GM12872 (cell line): ENCODE measurements at regions not wholly inside any gene's neighbourhood (a gene's known extent, or its start where the extent isn't known, plus 50 kb on each side); places are given as distances from the start of the nearest gene placed in this dataset.

Experiments used
- CTCF ChIP-seq: IDR thresholded peaks from 3 replicates; pipeline ENCODE4 v1.5.1; 2011; ENCODE audit warnings: low read depth, mild to moderate bottlenecking, low read length, moderate library complexity; ENCODE audit not compliant: insufficient read depth

DNA sequence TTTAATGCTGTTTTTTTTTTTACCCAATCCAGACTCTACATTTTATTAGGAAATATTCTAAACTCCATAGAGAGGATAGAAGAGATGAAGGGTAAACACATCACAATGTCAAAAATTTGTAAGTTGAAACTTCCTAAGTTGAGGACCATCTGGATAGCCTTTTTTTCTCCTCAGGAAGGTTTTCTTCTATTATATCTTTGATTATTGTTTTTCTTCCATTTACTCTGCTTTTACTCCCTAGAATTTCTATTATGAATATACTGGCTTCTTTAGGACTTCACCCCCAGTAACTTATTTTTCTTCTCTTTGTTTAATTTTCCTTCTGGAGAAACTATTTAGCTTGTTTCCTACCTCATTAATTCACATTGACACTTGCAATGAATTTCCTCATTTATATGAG, 71.2 kb upstream of the SLIT2 start:
- no peak for TF ChIP-seq CTCF

- no peak for TF ChIP-seq CTCF
These were observed 72.7 kb upstream of the SLIT2 start for GRCh38 chr4:20178902-20179576.

DNA sequence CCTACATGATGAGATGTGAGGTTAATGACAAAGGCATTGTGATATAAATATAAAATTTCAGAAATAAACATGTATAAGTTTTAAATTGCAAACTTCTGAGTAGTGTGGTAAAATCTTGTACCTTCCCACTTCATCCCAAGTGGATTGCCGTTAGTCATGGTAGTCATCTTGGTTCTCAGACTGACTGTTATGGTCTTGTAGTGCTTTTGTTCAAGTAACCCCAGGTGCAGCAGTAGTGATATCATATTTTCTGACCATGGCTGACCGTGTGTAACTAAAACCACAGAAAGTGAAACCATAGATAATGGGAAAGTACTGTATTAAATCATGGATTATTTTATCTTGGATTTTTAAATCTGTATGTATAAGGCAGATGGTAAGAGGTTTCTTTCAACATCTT, 74.8 kb upstream of the SLIT2 start:
- no peak for TF ChIP-seq CTCF

DNA sequence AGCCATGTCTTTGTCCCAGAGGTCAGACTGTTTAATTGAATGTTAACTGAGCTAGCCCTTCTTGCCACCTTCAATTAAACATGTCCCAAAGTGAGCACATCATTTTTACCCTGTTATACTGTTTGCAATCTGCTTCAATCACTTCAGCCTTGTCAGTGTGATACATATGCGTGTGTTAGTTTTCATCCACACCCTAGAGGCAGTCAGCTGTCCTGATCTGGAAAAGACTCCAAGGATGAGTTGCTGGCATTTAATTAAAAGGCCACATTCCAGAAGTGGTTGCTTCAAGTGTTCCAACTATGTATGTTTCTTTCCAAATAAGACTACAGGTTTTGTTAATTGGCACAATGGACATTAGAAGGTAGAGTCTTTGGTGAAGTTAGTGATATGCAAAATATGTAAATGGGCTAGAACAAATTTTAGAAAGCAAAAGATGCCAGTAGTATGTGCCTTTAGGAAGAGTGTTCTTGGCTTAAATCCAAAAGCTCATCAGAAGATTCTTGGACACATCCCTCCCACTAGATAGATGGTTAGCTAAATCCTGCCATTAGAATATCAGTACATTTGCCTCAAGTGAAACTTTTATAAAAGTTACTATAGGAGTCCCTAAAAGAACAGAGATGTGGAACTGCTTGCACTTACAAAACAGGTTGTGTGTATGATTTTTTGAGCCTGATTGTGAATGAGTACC, 79.5 kb upstream of the SLIT2 start:
- TF ChIP-seq CTCF = no peak

DNA sequence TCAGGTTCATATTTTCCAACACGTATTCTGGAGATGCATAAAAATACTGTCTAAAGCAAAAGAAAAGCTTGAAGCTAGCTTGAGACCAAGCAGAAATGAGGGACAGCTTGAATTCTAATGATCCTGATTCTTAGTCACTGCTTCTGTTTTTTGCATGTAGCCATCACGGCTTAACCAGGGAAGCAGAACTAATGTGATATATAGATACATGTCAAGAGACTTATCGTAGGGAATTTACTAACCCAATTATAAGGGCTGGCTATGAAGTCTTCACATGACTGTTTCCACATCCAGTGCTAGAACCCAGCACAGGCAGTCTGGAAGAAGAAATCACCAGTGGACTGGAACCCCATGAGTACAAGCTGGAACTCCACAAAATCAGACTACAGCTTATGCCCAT, 85.2 kb upstream of the SLIT2 start:
- no peak for TF ChIP-seq CTCF

GRCh38 chr4:20159516-20159915, 92.2 kb upstream of the SLIT2 start:
- no peak for TF ChIP-seq CTCF

- TF ChIP-seq CTCF = no peak
These were observed 93.5 kb upstream of the SLIT2 start for GRCh38 chr4:20158195-20158594.
